ENCODE measurements at regions not wholly inside any gene's neighbourhood (a gene's known extent, or its start where the extent isn't known, plus 50 kb on each side); places are given as distances from the start of the nearest gene placed in this dataset.
"Not testable (repeated sequence)": the region's sequence is repeated elsewhere in the genome, so short reads cannot be mapped to it uniquely, and the experiment has no call there.

DNA sequence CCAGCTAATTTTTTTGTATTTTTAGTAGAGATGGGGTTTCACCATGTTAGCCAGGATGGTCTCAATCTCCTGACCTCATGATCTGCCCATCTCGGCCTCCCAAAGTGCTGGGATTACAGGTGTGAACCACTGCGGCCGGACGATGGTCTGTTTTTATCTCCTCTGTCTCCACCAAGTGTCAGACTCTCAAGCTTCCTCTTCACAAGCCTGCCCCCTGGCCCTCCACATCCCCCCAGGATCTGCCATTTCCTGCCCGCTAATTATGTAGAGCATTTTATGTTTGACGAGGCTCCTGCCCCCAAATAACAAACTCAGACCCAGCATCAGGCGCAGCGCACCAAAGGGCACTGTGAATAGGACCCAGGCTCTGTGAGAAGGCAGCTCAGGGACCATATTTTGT, 101.8 kb upstream of the PCBD1 start:
- not testable (repeated sequence) for DNase-seq (ENCODE audit: low read depth)

DNA sequence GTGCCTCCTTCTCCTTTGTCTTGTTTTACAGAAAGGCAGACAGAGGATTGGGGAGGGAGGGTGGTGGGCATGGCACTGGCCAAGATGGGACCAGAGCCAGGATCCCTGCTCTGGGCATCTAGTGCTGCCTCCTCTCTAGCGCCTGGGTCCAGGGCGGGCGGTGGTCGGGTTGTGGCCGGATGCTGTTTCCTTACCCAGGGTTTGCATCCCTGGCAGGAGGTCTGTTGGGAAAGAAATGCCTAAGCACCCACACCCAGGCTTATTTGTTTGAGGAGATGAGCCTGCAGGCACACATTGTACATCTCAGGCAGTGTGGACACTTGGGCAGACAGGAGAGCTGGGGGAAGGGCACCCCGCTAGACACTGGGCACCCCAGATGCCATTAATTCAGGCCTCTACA, 102.3 kb upstream of the PCBD1 start:
- DNase-seq (ENCODE audit: low read depth): no peak

DNA sequence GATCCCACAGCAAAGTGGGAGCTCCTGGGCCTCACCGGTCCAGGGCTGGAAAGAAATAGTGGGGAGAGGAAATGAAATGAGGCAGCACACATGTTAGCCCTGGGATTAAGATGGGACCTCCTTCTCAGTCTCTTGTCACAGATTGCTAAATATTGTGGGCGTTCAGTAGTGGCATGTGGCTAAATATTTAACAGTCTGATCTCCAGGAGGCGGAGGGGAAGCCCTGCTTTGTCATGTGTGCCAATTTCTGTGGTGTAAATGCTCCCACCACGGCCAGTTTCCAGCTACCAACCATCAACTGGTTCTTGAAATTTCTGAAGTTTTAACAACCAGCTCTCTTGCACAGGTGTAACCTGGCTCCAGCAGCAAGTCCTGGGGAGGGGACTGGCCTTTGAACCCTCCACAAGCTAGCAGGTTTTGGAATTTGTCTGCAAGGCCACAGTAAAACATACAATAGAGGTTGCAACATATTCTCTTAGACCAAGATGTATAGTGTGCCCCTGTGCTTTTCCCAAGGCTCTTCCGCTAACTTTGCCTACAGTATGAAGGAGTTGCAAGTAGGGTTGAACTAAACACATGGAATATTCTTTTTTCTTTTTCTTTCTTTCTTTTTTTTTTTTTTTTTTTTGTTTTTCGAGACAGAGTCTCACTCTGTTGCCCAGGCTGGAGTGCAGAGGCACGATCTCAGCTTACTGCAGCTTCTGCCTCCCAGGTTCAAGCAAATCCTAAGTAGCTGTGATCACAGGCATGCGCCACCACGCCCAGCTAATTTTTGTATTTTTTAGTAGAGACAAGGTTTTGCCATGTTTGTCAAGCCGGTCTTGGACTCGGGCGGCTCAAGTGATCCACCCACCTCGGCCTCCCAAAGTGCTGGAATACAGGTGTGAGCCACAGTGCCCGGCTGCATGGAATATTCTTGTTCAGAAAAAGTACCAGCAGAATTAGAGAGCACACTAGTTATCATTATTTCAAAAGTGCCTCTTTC, 103.1 kb upstream of the PCBD1 start:
- no peak for DNase-seq (ENCODE audit: low read depth)

DNA sequence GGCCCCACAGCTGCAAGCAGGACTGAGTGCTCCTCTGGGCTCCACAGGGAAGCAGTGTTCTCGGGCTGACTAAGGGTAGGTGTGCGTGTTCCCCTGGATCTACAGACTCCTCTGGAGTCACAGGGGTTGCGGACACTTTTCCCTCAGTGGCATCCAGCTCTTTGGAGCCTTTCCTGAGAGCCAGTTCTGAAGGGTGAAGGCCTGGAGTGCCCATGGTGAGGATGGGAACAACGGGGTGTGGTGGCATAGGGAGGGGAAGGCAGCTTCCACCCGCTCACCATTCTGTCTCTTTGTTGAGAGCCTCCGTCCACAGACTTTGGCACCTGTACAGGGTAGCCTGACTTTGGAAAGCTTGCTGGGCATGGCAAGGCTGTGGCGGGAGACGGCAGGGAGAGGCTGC, 104.1 kb upstream of the PCBD1 start:
- no peak for DNase-seq (ENCODE audit: low read depth)

DNA sequence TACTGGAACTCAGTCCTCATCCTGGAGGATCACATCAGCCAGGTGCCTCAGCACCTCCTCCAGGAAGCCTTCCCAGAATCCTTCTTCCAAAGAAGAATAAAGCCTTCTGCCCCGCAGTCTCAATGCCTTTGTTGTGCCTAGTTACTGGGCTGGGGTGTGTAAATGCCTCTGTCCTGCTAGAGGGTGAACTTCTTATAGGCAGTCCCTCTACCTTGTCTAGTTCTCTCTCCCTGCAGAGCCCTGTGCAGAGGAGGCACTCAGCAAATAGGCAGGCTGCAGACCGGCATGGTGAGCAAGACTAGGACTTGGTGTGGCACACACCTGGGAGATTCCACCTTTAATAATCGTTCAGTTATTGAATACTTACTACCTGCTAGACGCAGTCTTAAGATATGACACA, 104.7 kb upstream of the PCBD1 start:
- DNase-seq (ENCODE audit: low read depth): no peak

DNA sequence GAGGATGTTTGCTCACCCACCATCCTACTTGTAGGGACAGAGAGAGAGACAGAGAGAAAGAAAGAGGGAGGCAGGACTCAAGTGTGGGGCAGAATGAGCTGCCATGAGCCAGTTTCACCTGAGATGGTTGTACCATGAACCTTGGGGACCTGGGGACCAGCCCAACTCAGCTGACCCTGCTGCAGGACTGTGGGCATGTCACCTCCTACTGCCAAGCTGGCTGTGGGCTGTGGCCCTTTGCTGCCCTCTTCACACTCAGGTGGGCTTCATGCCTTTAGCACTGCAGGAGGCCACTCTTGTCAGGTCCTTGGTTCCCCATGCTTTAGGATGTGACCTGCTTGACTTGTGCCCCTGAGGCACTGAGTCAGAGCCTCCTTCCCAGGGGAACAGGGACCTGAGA, 108.2 kb upstream of the PCBD1 start:
- DNase-seq (ENCODE audit: low read depth): no peak

DNA sequence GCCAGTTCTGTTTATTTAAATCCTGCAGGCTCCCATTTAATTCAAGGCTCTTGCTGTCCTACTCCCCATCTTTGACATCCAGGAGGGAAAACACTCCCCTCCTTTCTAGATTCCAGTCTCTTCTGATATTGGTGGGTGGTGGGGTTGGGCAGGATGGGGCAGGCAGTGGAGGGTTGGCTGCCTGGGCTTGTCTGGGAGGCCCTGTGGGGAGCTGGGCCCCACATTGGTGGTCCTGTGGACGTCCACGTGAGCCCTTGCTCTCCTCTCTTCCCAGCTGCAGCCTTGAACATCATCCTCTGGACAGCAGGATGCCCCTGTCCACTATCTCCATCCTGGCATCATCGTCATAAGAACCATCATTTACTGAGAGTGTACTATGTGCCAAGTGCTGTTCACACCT, 108.9 kb upstream of the PCBD1 start:
- no peak for DNase-seq (ENCODE audit: low read depth)

DNA sequence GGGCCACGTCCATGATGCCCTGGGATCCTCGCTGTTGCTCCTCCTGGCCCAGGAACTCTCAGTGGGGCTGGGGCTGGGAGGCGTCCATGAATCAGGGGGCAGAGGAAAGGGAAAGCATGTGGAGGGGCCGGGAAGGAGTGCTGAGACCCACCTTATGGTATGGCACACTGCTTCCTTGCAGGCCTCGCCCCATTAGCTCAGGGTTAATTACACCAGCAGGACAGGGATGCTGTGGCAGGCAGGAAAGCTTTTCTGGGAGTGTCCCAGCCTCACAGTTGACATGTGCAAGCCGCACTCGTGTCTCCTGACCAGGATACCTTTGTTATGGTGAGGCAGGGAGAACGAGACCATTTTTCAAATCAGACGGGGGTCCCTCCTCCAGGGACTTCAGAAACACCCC, 109.7 kb upstream of the PCBD1 start:
- DNase-seq (ENCODE audit: low read depth): no peak

DNA sequence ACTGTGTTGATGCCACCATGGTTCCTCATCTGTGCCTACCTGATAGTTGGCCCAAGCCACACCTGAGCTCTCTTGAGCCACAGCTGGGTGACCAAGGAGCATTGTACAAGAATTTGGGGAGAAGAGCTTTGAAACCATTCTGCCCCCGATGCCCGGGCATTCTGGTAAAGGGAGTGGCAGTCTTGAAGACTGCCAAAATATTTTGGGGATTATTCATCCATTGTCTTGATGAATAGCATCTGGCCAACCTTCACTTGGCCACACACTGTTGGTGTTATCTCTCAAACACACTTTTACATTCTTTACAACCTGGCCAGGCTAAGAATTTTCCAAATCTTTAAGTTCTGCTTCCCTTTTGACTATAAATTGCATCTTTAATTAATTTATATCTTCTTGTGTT, 113.1 kb upstream of the PCBD1 start:
- no peak for DNase-seq (ENCODE audit: low read depth)

DNA sequence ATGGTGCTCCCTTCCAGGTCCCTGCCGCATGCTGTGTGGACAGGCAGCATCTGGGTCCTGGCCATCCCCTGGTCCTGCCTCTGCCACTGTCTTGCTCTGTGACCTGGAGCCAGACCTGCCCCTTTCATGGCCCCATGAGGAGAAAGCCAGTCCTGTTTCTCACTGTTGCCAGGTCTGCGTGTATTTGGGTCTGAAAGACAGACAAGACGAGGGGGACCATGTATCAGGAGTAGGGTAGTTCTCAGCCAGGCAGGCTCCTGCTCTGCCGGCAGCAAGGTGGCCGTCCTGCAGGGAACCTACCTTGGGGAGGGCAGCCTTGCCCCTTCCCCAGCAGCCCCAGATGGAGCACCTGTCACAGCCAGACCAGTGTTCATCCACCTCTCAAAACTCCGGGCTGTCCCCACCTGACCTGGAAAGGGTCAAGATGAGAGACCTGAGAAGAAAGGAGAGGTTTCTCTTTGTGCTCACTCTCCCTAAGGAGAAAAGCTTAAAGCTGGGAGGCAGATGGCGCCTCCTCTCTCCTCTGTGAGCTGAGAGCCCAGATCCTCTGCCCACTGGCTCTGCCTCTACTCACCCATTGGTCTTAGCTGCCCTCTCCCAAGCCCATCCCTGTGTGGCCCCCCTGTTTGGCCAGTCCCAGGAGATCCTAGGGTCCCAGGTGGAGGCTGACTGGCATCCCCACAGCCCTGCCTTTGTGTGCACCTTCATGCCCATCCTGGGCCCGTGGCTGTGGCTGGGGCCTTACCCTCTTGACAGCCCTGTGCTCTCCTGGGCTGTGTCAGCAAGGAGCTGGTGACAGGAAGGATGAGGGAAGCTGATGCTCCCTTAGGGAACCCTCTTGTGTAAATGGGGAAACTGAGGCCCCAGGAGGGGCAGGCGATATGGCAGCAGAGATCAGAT, 116.1 kb upstream of the PCBD1 start:
- DNase-seq (ENCODE audit: low read depth): no peak

DNA sequence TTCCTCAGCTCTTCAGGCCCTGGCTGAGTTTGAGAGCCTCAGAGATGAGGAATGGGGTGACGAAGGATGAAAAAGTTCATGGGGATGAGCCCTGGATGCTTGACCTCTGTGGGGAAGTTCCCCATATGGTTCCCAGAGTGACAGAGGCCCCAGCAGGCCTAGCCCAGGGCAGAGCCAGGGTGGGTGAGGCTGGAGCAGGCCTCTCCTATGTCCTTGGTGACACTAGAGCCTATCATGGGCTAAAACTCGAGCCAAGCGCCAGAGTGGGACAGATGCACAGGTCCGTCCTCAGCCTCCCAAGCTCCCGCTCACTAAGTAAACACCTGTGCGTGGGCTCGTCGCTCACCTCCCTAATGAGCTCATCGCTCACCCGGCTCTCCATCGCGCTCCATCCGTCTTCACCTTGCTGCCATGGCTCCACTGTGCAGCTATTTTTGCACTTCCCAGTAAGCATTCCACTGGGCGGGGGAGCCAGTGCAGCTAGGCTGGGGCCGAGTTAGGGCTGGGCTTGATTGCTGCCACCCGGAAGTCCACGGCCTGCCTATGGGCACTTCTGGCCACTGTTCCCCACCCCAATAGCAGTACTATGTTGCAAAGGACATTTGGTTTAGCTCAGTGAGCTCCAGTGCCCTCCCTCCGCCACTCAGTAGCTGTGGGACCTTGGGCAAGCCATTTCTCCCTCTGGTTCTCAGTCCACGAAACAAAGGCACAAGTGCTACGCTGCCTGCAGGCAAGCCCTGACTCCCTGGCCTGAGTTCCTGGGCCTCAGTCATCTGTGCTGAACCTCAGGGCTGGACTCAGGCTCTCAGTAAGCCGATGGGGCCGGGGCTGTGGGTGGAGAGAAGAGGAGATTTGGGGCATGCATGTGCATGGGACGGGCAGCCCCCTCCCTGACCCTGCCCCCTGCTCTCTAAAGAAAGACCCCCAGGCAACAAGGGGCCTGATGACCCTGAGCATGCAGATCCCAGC, 117.3 kb upstream of the PCBD1 start:
- DNase-seq (ENCODE audit: low read depth): no peak

DNA sequence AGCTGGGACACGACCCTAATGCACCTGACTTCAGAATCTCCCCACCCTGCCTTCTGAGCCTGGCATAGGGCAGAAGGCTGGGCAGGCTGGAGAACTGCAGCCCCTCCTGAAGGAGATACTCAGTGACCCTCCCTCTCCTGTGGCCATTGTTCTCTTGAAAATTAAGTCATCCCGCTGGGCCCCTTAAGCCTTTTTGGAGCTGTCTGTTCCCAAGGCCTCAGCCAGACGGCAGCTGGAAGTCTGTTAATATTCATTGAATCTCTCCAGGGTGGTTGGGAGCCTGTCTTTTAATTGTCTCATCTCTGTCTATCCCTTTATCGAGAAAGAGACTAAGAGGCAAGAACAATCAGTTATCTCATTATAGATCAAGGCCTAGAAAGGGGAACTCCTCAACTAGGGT, 118.1 kb upstream of the PCBD1 start:
- DNase-seq (ENCODE audit: low read depth): no peak

DNA sequence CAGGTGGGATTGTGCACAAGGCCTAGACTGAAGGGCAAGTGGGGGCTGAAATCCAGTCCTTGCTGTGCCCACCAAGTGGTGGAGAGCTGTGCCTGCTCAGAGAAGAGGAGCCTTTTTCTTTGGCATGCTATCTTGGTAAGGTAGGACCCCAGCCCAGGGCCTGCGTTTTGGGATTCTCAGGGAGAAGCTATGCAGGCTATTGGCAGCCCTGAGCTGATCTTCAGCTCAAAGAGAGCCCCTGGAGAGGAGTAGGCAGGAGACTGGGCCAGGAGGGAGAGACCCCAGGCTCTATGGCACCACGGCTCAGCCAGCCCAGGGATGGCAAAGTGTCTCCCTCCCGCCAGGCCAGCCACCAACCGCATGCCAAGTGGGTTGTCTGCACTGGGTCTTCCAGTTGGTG, 119.2 kb upstream of the PCBD1 start:
- no peak for DNase-seq (ENCODE audit: low read depth)

DNA sequence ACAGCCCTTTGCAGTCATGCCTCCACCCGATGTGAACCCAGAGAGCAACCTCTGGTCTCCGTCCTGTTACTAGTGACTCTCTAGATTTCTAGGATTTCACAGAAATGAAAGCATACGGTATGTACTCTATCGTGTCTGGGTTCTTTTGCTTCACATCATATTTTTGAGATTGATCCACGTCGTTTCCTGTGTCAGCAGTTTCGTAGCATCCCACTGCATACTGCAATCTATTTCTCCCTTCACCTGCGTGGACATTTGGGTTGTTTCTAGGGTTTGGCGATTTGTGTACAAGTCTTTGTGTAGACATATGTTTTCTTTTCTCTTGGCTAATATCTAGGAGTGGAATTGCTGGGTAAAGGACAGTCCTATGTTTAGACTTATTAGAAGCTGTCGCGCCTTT, 119.8 kb upstream of the PCBD1 start:
- no peak for DNase-seq (ENCODE audit: low read depth)

DNA sequence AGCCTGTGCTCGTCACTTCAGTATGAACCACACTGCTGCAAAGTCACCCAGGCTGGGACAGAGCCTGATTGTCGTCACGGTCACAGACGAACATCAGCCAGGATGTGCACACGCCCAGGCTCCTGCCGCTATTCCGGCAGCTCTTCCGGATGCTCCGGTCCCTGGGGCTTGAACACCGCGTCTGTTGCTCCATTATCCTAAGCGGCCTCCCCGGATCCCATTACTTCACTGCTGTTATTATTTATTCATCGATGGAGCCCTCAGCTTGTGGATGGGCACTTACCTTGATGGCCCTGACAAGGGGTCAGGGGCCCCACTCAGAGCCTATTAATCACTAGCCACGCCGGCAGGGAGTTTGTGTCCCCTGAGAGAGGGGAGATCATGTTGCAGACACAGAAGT, 120.8 kb upstream of the PCBD1 start:
- no peak for DNase-seq (ENCODE audit: low read depth)

DNA sequence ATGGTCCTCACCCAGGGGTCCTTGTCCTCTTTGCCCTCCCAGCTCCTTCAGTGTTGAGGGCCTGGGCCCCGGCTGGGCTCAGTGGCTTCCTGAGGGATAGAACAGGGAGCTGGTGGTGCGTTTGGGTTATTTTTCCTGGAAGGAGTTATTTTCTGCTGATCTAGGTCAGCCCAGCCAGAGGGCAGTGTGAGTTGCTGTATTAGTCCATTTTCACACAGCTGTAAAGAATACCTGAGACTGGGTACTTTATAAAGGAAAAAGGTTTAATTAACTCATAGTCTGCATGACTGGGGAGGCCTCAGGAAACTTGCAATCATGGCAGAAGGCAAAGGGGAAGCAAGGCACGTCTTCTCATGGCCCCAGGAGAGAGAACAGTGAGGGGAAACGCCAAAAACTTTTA, 122.4 kb upstream of the PCBD1 start:
- DNase-seq (ENCODE audit: low read depth): no peak

DNA sequence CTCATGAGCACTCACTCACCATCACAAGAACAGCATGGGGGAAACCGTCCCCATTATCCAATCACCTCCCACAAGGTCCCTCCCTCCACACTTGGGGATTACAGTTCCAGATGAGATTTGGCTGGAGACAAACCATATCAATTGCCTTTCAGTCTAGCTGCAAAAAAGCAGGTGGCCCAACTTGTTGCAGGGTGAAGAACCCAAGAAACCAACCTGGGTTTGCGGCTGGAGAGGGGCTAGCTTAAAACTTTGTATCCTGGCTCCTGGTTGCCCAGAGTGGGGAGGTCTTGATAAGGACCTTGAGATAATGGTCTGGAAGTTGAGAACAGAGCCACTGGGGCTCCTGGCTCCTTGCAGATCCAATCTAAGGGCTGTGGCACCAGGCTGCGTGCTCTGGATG, 122.8 kb upstream of the PCBD1 start:
- DNase-seq (ENCODE audit: low read depth): no peak

DNA sequence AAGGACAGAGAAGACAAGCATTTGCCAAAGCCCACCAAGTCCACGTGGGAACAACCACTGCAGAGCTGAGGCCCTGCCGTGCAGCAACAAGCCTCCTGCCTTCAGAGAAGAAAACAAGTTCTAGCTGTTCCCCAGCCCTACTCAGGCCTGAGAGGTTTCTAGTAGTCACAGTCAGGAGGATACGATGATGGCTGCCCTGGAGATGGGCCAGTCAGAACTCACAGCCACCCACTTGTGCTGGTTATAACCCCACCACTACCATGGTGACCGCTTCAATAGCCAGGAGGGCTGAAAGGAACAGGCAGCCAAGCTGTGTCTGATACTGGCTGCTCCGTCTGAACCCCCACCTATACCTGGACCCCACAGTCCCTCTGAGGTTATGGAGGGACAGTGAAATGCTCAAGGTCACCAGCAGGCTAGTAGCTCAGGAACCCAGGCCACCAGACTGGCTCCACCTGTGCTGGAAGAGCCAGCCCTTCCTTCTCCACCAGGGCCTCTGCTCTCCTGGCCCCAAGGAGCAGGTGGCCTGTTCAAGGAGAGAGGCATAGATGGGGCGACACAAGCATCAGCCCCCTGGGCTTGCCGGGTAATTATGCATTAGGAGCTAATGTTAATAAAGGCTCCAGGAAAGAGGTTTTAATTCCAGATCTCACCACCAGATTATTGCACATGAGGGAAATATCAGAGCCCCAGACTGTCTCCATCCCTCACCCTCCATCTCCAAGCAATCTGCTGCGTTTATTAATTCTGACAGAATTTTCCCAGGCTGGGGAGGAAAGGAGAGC, 125.8 kb upstream of the PCBD1 start:
- DNase-seq (ENCODE audit: low read depth): no peak

DNA sequence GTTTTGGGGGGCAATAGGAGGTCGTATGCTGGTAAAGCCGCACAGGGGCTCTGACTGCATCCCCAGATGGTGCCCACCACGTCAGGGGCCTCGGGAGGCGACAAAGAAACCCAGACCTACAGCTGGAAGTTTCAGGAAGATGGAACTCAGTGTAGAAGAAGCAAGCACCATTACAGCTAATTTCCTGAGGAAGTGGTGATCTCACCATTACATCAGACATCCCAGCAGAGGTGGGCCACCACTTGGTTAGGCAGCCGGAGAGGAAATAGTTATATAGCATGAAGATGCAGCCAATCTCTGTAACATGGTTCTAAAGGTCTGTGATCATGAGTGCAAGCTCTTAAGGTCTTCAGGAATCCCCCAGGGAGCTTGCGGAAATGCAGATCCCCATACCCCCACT, 127.3 kb upstream of the PCBD1 start:
- DNase-seq (ENCODE audit: low read depth): no peak

DNA sequence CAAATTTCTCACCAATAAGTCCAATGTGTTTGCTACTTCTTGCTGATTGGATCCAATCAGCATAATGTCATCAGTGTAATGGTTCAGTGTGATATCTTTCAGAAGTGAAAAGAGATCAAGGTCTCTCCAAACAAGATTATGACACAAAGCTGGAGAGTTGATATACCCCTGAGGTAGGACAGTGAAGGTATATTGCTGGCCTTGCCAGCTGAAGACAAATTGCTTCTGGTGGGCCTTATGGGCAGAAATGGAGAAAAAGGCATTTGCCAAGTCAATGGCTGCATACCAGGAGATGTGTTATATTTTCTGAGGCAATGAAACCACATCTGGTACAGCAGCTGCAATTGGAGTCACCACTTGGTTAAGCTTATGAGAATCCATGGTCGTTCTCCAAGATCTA, 131.7 kb upstream of the PCBD1 start:
- DNase-seq (ENCODE audit: low read depth): not testable (repeated sequence)

DNA sequence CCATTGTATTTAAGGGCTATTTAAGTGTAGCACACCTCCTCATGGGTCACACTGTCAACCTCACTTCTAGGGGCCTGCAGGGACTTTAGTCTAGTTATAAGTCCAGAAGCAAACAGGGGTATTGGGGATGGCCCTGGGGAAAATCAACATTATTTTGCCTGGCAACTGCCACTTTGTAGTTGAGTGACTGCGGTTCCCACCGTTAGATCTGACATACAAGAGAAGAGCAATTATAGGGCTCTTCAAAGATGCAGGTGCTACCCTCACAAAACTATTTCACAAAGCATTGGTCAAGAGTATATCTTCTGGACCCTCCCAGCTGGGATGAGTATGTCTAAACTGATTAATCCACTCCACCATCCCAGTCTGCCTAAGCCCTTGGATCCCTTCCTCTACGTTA, 133.0 kb upstream of the PCBD1 start:
- no peak for DNase-seq (ENCODE audit: low read depth)

All from CMK (cell line).